Thyroid gland (tissue), 4 donors: ENCODE measurements at regions not wholly inside any gene's neighbourhood (a gene's known extent, or its start where the extent isn't known, plus 50 kb on each side); places are given as distances from the start of the nearest gene placed in this dataset.
"Not testable (repeated sequence)": the region's sequence is repeated elsewhere in the genome, so short reads cannot be mapped to it uniquely, and the experiment has no call there.

Experiments used
- DNase-seq, 2 donors: peaks; one replicate each; pipeline ENCODE4 v3.0.0-alpha.2; 2019
- H3K27ac ChIP-seq, 3 donors: fragments of 200-600 bp; sonication (generic); 1 replicate in 2 of 3; 2 replicates in 1 of 3; pipeline ENCODE4 v1.5.1; 2016 to 2019; ENCODE audit warnings: mild to moderate bottlenecking in 1 of 3, moderate library complexity in 1 of 3
- H3K27me3 ChIP-seq: fragments of 200-600 bp; sonication (generic); one replicate; pipeline ENCODE4 v1.5.1; 2019
- H3K36me3 ChIP-seq, 2 donors: fragments of 200-600 bp; sonication (generic); one replicate each; pipeline ENCODE4 v1.5.1; 2016 to 2019
- H3K4me1 ChIP-seq, 2 donors: fragments of 200-600 bp; sonication (generic); one replicate each; pipeline ENCODE4 v1.5.1; 2017 to 2019
- H3K4me3 ChIP-seq, 3 donors: fragments of 200-600 bp; sonication (generic); replicated peaks in 1 of 3; 1 replicate in 2 of 3; 2 replicates in 1 of 3; pipeline ENCODE4 v1.5.1; 2016; ENCODE audit warnings: mild to moderate bottlenecking in 1 of 3
- H3K9me3 ChIP-seq: fragments of 200-600 bp; sonication (generic); one replicate; pipeline ENCODE4 v1.5.1; 2017
- CTCF ChIP-seq, 6 experiments: fragments of 200-600 bp in 3 of 6; fragments of 450-650 bp in 3 of 6; sonication (generic) in 3 of 6; IDR thresholded peaks; one replicate each; pipeline ENCODE4 v1.5.1; 2016 to 2019; ENCODE audit warnings: antibody characterized with exemption in 6 of 6, mild to moderate bottlenecking in 2 of 6, inconsistent platforms in 1 of 6, moderate library complexity in 1 of 6
- POLR2A ChIP-seq, 2 donors: fragments of 450-650 bp; IDR thresholded peaks; one replicate each; pipeline ENCODE4 v1.6.1; 2017; ENCODE audit warnings: antibody characterized with exemption in 2 of 2, mild to moderate bottlenecking in 2 of 2, moderate library complexity in 1 of 2
- WGBS, 2 donors: methylation state at CpG; one replicate each; pipeline ENCODE4 v1.1.5; 2017; 5-methylcytosine and 5-hydroxymethylcytosine counted together
- intact Hi-C: fragments of 100-400 bp; cut with DNase I; formaldehyde crosslinking; loops from one replicate; pipeline ENCODE4 v1.15.1; 2023

- H3K36me3 ChIP-seq, result no peaks in the 10 kb centered on the region
- no peak for DNase-seq
- WGBS, 2 donors, result 87 to 89% methylated on average over 1 of the region's 1 CpG
- H3K4me1 ChIP-seq, result no peaks in the 10 kb centered on the region
- intact Hi-C loops, result no loop called here
- H3K4me3 ChIP-seq, result no peak overlapping the region
- H3K27ac ChIP-seq, result no peak overlapping the region
- H3K9me3 ChIP-seq, result no peaks in the 10 kb centered on the region
- H3K27me3 ChIP-seq, result no peaks in the 10 kb centered on the region
- no peak for TF ChIP-seq CTCF (IDR thresholded peaks at IDR 0.05)
- no peak for TF ChIP-seq POLR2A (IDR thresholded peaks at IDR 0.05)
Measured at GRCh38 chr6:67812125-67812524, 823.0 kb upstream of the ADGRB3 start.

GRCh38 chr6:67811239-67812037 is 823.6 kb upstream of the ADGRB3 start:
- no peaks in the 10 kb centered on the region for H3K36me3 ChIP-seq
- DNase-seq, result no peak
- intact Hi-C loops, result no loop called here
- H3K4me1 ChIP-seq, result no peaks in the 10 kb centered on the region
- H3K27ac ChIP-seq, result no peak overlapping the region
- TF ChIP-seq CTCF (IDR thresholded peaks at IDR 0.05) (no peak), POLR2A (IDR thresholded peaks at IDR 0.05) (no peak)
- 86 to 87% methylated on average over 3 of the region's 3 CpGs for WGBS, 2 donors
- H3K4me3 ChIP-seq, result no peak overlapping the region
- H3K9me3 ChIP-seq, result no peaks in the 10 kb centered on the region
- H3K27me3 ChIP-seq, result no peaks in the 10 kb centered on the region

- DNase-seq, H3K4me3 ChIP-seq, H3K27me3 ChIP-seq, H3K36me3 ChIP-seq, intact Hi-C loops, H3K27ac ChIP-seq, H3K4me1 ChIP-seq, H3K9me3 ChIP-seq: not testable (repeated sequence)
- 83% methylated on average over 5 of the region's 5 CpGs for WGBS, 2 donors
Measured at GRCh38 chr6:67804808-67805207, 830.3 kb upstream of the ADGRB3 start.

GRCh38 chr6:67802771-67803170 is 832.3 kb upstream of the ADGRB3 start:
- Histone ChIP-seq H3K4me1 (no peaks in the 10 kb centered on the region), H3K9me3 (no peaks in the 10 kb centered on the region), H3K27ac (no peak overlapping the region), H3K36me3 (no peaks in the 10 kb centered on the region), H3K4me3 (no peak overlapping the region), H3K27me3 (no peaks in the 10 kb centered on the region)
- TF ChIP-seq POLR2A (IDR thresholded peaks at IDR 0.05) (no peak), CTCF (IDR thresholded peaks at IDR 0.05) (no peak)
- no peak for DNase-seq
- intact Hi-C loops, result no loop called here

- Histone ChIP-seq H3K27ac (no peak overlapping the region), H3K9me3 (no peaks in the 10 kb centered on the region), H3K27me3 (no peaks in the 10 kb centered on the region), H3K4me3 (no peak overlapping the region), H3K4me1 (no peaks in the 10 kb centered on the region), H3K36me3 (no peaks in the 10 kb centered on the region)
- TF ChIP-seq CTCF (IDR thresholded peaks at IDR 0.05) (no peak), POLR2A (IDR thresholded peaks at IDR 0.05) (no peak)
- DNase-seq, result no peak
- intact Hi-C loops, result no loop called here
- 70 to 79% methylated on average over 2 of the region's 2 CpGs for WGBS, 2 donors
Measured at GRCh38 chr6:67792996-67793395, 842.1 kb upstream of the ADGRB3 start.
